K562 (cell line): ENCODE measurements at regions not wholly inside any gene's neighbourhood (a gene's known extent, or its start where the extent isn't known, plus 50 kb on each side); places are given as distances from the start of the nearest gene placed in this dataset.

Source experiments
- BRD9 ChIP-seq: fragments of 450-650 bp; IDR thresholded peaks from 2 replicates; pipeline ENCODE4 v1.6.1; 2018; ENCODE audit warnings: low read depth; ENCODE audit not compliant: partially characterized antibody
- CHD2 ChIP-seq: IDR thresholded peaks from 2 replicates; pipeline ENCODE4 v1.6.1; 2011; ENCODE audit warnings: low read depth, low read length
- MAFF ChIP-seq: IDR thresholded peaks from 2 replicates; pipeline ENCODE4 v1.6.1; 2012; ENCODE audit warnings: low read length, improper control_type of control experiment
- MAFG ChIP-seq: fragments of 450-650 bp; conservative IDR thresholded peaks from 2 replicates; pipeline ENCODE4 v1.6.1; 2016; ENCODE audit warnings: missing genetic modification characterization, missing compliant biosample characterization
- MEF2A ChIP-seq: IDR thresholded peaks from 2 replicates; pipeline ENCODE4 v1.6.1; 2011; ENCODE audit warnings: low read depth, mild to moderate bottlenecking, low read length, moderate library complexity; ENCODE audit not compliant: control insufficient read depth
- NONO ChIP-seq, 2 experiments: fragments of 200-400 bp in 1 of 2; fragments of 450-650 bp in 1 of 2; formaldehyde crosslinking in 1 of 2; IDR thresholded peaks; 2 replicates each; pipeline ENCODE4 v1.6.1; 2017; ENCODE audit warnings: low read depth in 2 of 2, mild to moderate bottlenecking in 2 of 2, moderate library complexity in 2 of 2, low read length in 1 of 2
- NUFIP1 ChIP-seq: fragments of 450-650 bp; IDR thresholded peaks from 2 replicates; pipeline ENCODE4 v1.6.1; 2018; ENCODE audit not compliant: partially characterized antibody
- RFX5 ChIP-seq: IDR thresholded peaks from 2 replicates; pipeline ENCODE4 v1.6.1; 2011; ENCODE audit warnings: low read depth, mild to moderate bottlenecking, improper control_type of control experiment, low read length
- SLC30A9 ChIP-seq: fragments of 250-450 bp; sonication (Bioruptor Pico); IDR thresholded peaks from 2 replicates; pipeline ENCODE4 v1.8.0; 2022; ENCODE audit warnings: mild to moderate bottlenecking, moderate library complexity
- SNRNP70 ChIP-seq: fragments of 200-400 bp; formaldehyde crosslinking; optimal IDR thresholded peaks from 2 replicates; pipeline ENCODE3; 2017; ENCODE audit warnings: low read depth, low read length
- SRF ChIP-seq, 2 experiments: fragments of 250-450, 450-650 bp in 1 of 2; sonication (Bioruptor Pico) in 1 of 2; sonication (generic) in 1 of 2; formaldehyde crosslinking; IDR thresholded peaks; 2 replicates each; pipeline versions ENCODE4 v1.5.0 to v1.5.1; 2020 to 2022; ENCODE audit warnings: mild to moderate bottlenecking in 1 of 2, missing genetic modification reagents in 1 of 2
- TAF7 ChIP-seq: fragments of 450-650 bp; IDR thresholded peaks from 2 replicates; pipeline ENCODE4 v1.6.1; 2016; ENCODE audit warnings: missing genetic modification characterization, missing compliant biosample characterization
- TRIM25 ChIP-seq: fragments of 450-650 bp; IDR thresholded peaks from 2 replicates; pipeline ENCODE4 v1.7.0; 2016; ENCODE audit warnings: borderline replicate concordance
- ZNF507 ChIP-seq: conservative IDR thresholded peaks from 2 replicates; pipeline ENCODE4 v1.6.1; 2017; ENCODE audit warnings: missing genetic modification characterization, missing compliant biosample characterization
- ZSCAN29 ChIP-seq: fragments of 450-650 bp; IDR thresholded peaks from 2 replicates; pipeline ENCODE4 v1.6.1; 2017

DNA sequence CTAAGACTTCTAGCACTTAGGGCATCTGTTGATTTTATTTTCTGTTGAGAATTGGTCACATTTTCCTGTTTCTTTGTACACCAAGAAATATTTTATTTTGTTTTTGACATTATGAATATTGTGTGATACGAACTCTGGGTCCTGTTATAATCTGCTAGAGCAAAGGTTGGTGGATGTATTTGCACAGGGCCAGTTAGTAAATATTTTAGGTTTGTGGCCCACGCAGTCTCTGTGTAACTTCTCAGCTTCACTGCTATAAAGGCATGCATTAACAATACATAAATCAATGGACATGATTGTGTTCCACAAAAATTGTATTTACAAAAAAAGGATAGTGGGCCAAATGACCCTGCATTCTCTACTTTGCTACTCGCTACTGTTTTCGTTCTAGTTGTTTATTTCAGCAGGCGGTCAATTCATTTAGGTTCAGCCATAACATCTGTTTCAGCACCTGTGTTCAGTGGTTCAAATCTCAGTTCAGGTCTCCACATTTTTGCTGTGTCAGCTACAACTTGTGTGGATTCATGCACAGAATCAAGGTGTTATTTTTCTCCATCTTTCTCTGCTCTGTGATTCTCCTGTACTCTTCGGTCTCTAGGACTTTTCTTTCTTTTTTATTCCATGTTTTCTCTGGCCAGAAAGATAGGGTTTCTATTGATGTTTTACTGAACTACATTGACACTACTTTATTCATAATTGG, 786.2 kb downstream of the ETS1 start (continued):
- TF ChIP-seq NONO (IDR thresholded peaks at IDR 0.05; ENCODE audit: low read depth in 2 of 2, low read length in 1 of 2) (no peak), SLC30A9 (CRISPR knock-in tag) (no peak), SRF (CRISPR knock-in tag; IDR thresholded peaks at IDR 0.05) (no peak), RFX5 (no peak), CHD2 (no peak), TAF7 (no peak), BRD9 (no peak), MAFG (tag) (peak; percentile 27; the same call in 1 of the 2 replicates), MAFF (peak; percentile 11; the same call in 1 of the 2 replicates), ZSCAN29 (no peak), TRIM25 (no peak), MEF2A (no peak), ZNF507 (no peak), SNRNP70 (no peak), NUFIP1 (no peak)
- TF ChIP-seq, all 486 proteins: peak for 4
